Activated CD4-positive, alpha-beta memory T cell treated with anti-CD3 and anti-CD28 coated beads, Interleukin-2, amount 10 ng/mL, durations not matched to agents 7 days and 5 days (primary cell): ENCODE measurements at regions not wholly inside any gene's neighbourhood (a gene's known extent, or its start where the extent isn't known, plus 50 kb on each side); places are given as distances from the start of the nearest gene placed in this dataset.
"Not testable (repeated sequence)": the region's sequence is repeated elsewhere in the genome, so short reads cannot be mapped to it uniquely, and the experiment has no call there.

ENCODE experiments used
- CTCF ChIA-PET: fragments of 350-600 bp; sonication (Branson Sonifier 250); formaldehyde crosslinking; loops from one replicate; lab custom pipeline; 2021; ENCODE audit warnings: antibody characterized with exemption, inconsistent platforms; lab: Charles Lee
- POLR2A ChIA-PET: fragments of 350-600 bp; sonication (Branson Sonifier 250); formaldehyde crosslinking; loops from one replicate; lab custom pipeline; 2021; ENCODE audit warnings: antibody characterized with exemption; lab: Charles Lee
- DNase-seq: peaks from one replicate; pipeline ENCODE4 v3.0.0-alpha.2; 2020
- H3K27ac Mint-ChIP-seq: one replicate; pipeline ENCODE4 v1.8.0; 2021; ENCODE audit warnings: mild to moderate bottlenecking, mixed read lengths
- H3K27me3 Mint-ChIP-seq: one replicate; pipeline ENCODE4 v1.8.0; 2021; ENCODE audit warnings: mixed read lengths
- H3K36me3 Mint-ChIP-seq: one replicate; pipeline ENCODE4 v1.8.0; 2021; ENCODE audit warnings: low read depth, mixed read lengths
- H3K4me1 Mint-ChIP-seq: one replicate; pipeline ENCODE4 v1.8.0; 2021; ENCODE audit warnings: mixed read lengths
- H3K4me3 Mint-ChIP-seq: one replicate; pipeline ENCODE4 v1.8.0; 2021; ENCODE audit warnings: mild to moderate bottlenecking, mixed read lengths
- H3K9me3 Mint-ChIP-seq: one replicate; pipeline ENCODE4 v1.8.0; 2021; ENCODE audit warnings: mixed read lengths

- CTCF ChIA-PET = no interaction called here
- POLR2A ChIA-PET = no interaction called here
- H3K27ac Mint-ChIP-seq = no peak overlapping the region
- H3K36me3 Mint-ChIP-seq = no peaks in the 10 kb centered on the region
- DNase-seq = no peak
- H3K9me3 Mint-ChIP-seq = no peaks in the 10 kb centered on the region
- no peaks in the 10 kb centered on the region for H3K4me1 Mint-ChIP-seq
- no peaks in the 10 kb centered on the region for H3K27me3 Mint-ChIP-seq
- no peak overlapping the region for H3K4me3 Mint-ChIP-seq
Observed at GRCh38 chr3:65004795-65005295, 317.0 kb upstream of the ADAMTS9 start.

- CTCF ChIA-PET = no interaction called here
- no peaks in the 10 kb centered on the region for H3K9me3 Mint-ChIP-seq
- POLR2A ChIA-PET = no interaction called here
- H3K4me3 Mint-ChIP-seq = no peak overlapping the region
- H3K36me3 Mint-ChIP-seq = no peaks in the 10 kb centered on the region
- H3K27me3 Mint-ChIP-seq = no peaks in the 10 kb centered on the region
- DNase-seq = no peak
- H3K27ac Mint-ChIP-seq = no peak overlapping the region
- H3K4me1 Mint-ChIP-seq = no peaks in the 10 kb centered on the region
Observed at GRCh38 chr3:65004306-65004705, 316.5 kb upstream of the ADAMTS9 start.

GRCh38 chr3:65001119-65001518 is 313.3 kb upstream of the ADAMTS9 start:
- DNase-seq, H3K27ac Mint-ChIP-seq, POLR2A ChIA-PET, H3K27me3 Mint-ChIP-seq, CTCF ChIA-PET, H3K4me1 Mint-ChIP-seq, H3K9me3 Mint-ChIP-seq, H3K36me3 Mint-ChIP-seq, H3K4me3 Mint-ChIP-seq: not testable (repeated sequence)

- CTCF ChIA-PET = no interaction called here
- Mint-ChIP-seq H3K27ac (no peak overlapping the region), H3K4me3 (no peak overlapping the region)
Observed at GRCh38 chr3:64998317-64998716, 310.5 kb upstream of the ADAMTS9 start.

GRCh38 chr3:64995857-64996551 is 308.2 kb upstream of the ADAMTS9 start:
- H3K4me3 Mint-ChIP-seq = no peak overlapping the region
- CTCF ChIA-PET = no interaction called here
- no peak for DNase-seq
- peaks cover 2% of the 10 kb centered on the region for H3K9me3 Mint-ChIP-seq
- H3K36me3 Mint-ChIP-seq = no peaks in the 10 kb centered on the region
- POLR2A ChIA-PET = no interaction called here
- H3K27me3 Mint-ChIP-seq = no peaks in the 10 kb centered on the region
- H3K27ac Mint-ChIP-seq = no peak overlapping the region
- H3K4me1 Mint-ChIP-seq = no peaks in the 10 kb centered on the region

More at GRCh38 chr3:64998317-64998716, 310.5 kb upstream of the ADAMTS9 start:
- POLR2A ChIA-PET = no interaction called here
- H3K27me3 Mint-ChIP-seq = no peaks in the 10 kb centered on the region
- no peak for DNase-seq
- no peaks in the 10 kb centered on the region for H3K4me1 Mint-ChIP-seq
- no peaks in the 10 kb centered on the region for H3K36me3 Mint-ChIP-seq
- H3K9me3 Mint-ChIP-seq = peaks cover 2% of the 10 kb centered on the region

- Mint-ChIP-seq H3K4me1 (no peaks in the 10 kb centered on the region), H3K36me3 (no peaks in the 10 kb centered on the region), H3K27me3 (no peaks in the 10 kb centered on the region), H3K27ac (no peak overlapping the region), H3K4me3 (no peak overlapping the region), H3K9me3 (peaks cover 3% of the 10 kb centered on the region)
- ChIA-PET CTCF (no interaction called here), POLR2A (no interaction called here)
- DNase-seq = no peak
Observed at GRCh38 chr3:64993781-64994180, 306.0 kb upstream of the ADAMTS9 start.

- H3K4me1 Mint-ChIP-seq = no peaks in the 10 kb centered on the region
- POLR2A ChIA-PET = no interaction called here
- H3K36me3 Mint-ChIP-seq = no peaks in the 10 kb centered on the region
- CTCF ChIA-PET = no interaction called here
- DNase-seq = no peak
- no peaks in the 10 kb centered on the region for H3K27me3 Mint-ChIP-seq
- no peak overlapping the region for H3K27ac Mint-ChIP-seq
- H3K9me3 Mint-ChIP-seq = peaks cover 8% of the 10 kb centered on the region
- no peak overlapping the region for H3K4me3 Mint-ChIP-seq
Observed at GRCh38 chr3:64992530-64993285, 304.9 kb upstream of the ADAMTS9 start.

- POLR2A ChIA-PET = no interaction called here
- Mint-ChIP-seq H3K27me3 (no peaks in the 10 kb centered on the region), H3K9me3 (peaks cover 9% of the 10 kb centered on the region), H3K36me3 (no peaks in the 10 kb centered on the region), H3K27ac (no peak overlapping the region), H3K4me1 (no peaks in the 10 kb centered on the region), H3K4me3 (no peak overlapping the region)
- CTCF ChIA-PET = no interaction called here
- DNase-seq = no peak
Observed at GRCh38 chr3:64988188-64988587, 300.4 kb upstream of the ADAMTS9 start.

GRCh38 chr3:64987726-64988125 is 299.9 kb upstream of the ADAMTS9 start:
- ChIA-PET POLR2A (no interaction called here), CTCF (no interaction called here)
- Mint-ChIP-seq H3K4me3 (no peak overlapping the region), H3K27me3 (no peaks in the 10 kb centered on the region), H3K9me3 (peaks cover 9% of the 10 kb centered on the region), H3K4me1 (no peaks in the 10 kb centered on the region), H3K36me3 (no peaks in the 10 kb centered on the region), H3K27ac (no peak overlapping the region)
- no peak for DNase-seq

GRCh38 chr3:64985072-64985471 is 297.3 kb upstream of the ADAMTS9 start:
- Mint-ChIP-seq H3K36me3 (no peaks in the 10 kb centered on the region), H3K27me3 (no peaks in the 10 kb centered on the region), H3K27ac (no peak overlapping the region), H3K4me3 (no peak overlapping the region), H3K4me1 (no peaks in the 10 kb centered on the region), H3K9me3 (peaks cover 9% of the 10 kb centered on the region)
- POLR2A ChIA-PET = no interaction called here
- CTCF ChIA-PET = no interaction called here
- DNase-seq = no peak

GRCh38 chr3:64983583-64984359 is 296.0 kb upstream of the ADAMTS9 start:
- no peaks in the 10 kb centered on the region for H3K4me1 Mint-ChIP-seq
- H3K36me3 Mint-ChIP-seq = no peaks in the 10 kb centered on the region
- peaks cover 8% of the 10 kb centered on the region for H3K9me3 Mint-ChIP-seq
- CTCF ChIA-PET = no interaction called here
- no peak overlapping the region for H3K4me3 Mint-ChIP-seq
- no peak for DNase-seq
- no peak overlapping the region for H3K27ac Mint-ChIP-seq
- H3K27me3 Mint-ChIP-seq = no peaks in the 10 kb centered on the region
- POLR2A ChIA-PET = no interaction called here

- H3K4me1 Mint-ChIP-seq = no peaks in the 10 kb centered on the region
- no peaks in the 10 kb centered on the region for H3K27me3 Mint-ChIP-seq
- DNase-seq = no peak
- ChIA-PET CTCF (no interaction called here), POLR2A (no interaction called here)
- H3K36me3 Mint-ChIP-seq = no peaks in the 10 kb centered on the region
- no peak overlapping the region for H3K4me3 Mint-ChIP-seq
- H3K9me3 Mint-ChIP-seq = peaks cover 8% of the 10 kb centered on the region
- H3K27ac Mint-ChIP-seq = no peak overlapping the region
Observed at GRCh38 chr3:64977308-64978100, 289.7 kb upstream of the ADAMTS9 start.

GRCh38 chr3:64976456-64976855 is 288.7 kb upstream of the ADAMTS9 start:
- Mint-ChIP-seq H3K4me3 (no peak overlapping the region), H3K27ac (no peak overlapping the region), H3K4me1 (no peaks in the 10 kb centered on the region), H3K9me3 (peaks cover 8% of the 10 kb centered on the region), H3K36me3 (no peaks in the 10 kb centered on the region), H3K27me3 (no peaks in the 10 kb centered on the region)
- CTCF ChIA-PET = no interaction called here
- DNase-seq = no peak
- POLR2A ChIA-PET = no interaction called here
